H1 (cell line): ENCODE measurements at regions not wholly inside any gene's neighbourhood (a gene's known extent, or its start where the extent isn't known, plus 50 kb on each side); places are given as distances from the start of the nearest gene placed in this dataset.

Experiments
- CHD1 ChIP-seq: IDR thresholded peaks from 2 replicates; pipeline ENCODE4 v1.6.1; 2012; ENCODE audit warnings: low read depth, low read length, improper control_type of control experiment
- CHD2 ChIP-seq: IDR thresholded peaks from 2 replicates; pipeline ENCODE4 v1.6.1; 2012; ENCODE audit warnings: low read length, improper control_type of control experiment
- CHD7 ChIP-seq: fragments of 300-600 bp; sonication (generic); IDR thresholded peaks from 2 replicates; pipeline ENCODE4 v1.7.1; 2012; ENCODE audit warnings: low read length, moderate library complexity, mild to moderate bottlenecking, inconsistent platforms; ENCODE audit not compliant: insufficient replicate concordance
- JUND ChIP-seq: IDR thresholded peaks from 2 replicates; pipeline ENCODE4 v1.6.1; 2011; ENCODE audit warnings: mild to moderate bottlenecking, improper control_type of control experiment, low read length
- PHF8 ChIP-seq: fragments of 200-600 bp; sonication (generic); conservative IDR thresholded peaks from 2 replicates; pipeline ENCODE4 v1.7.1; 2012; ENCODE audit warnings: low read depth, mild to moderate bottlenecking, inconsistent platforms, low read length, moderate library complexity
- RXRA ChIP-seq: IDR thresholded peaks from 2 replicates; pipeline ENCODE4 v1.6.1; 2011; ENCODE audit warnings: low read depth, mild to moderate bottlenecking, low read length, moderate library complexity; ENCODE audit not compliant: insufficient read depth
- SIX5 ChIP-seq: IDR thresholded peaks from 2 replicates; pipeline ENCODE4 v1.6.1; 2011; ENCODE audit warnings: mild to moderate bottlenecking, low read depth, low read length
- TBP ChIP-seq: IDR thresholded peaks from 2 replicates; pipeline ENCODE4 v1.6.1; 2011; ENCODE audit warnings: low read depth, low read length, improper control_type of control experiment

GRCh38 chr7:21067216-21067615 lies 280.5 kb upstream of the SP8 start (continued):
- TF ChIP-seq PHF8 (no peak), TBP (no peak), SIX5 (no peak), CHD2 (no peak), JUND (no peak), CHD7 (no peak), RXRA (no peak), CHD1 (no peak)
